Daoy (cell line): ENCODE measurements at regions not wholly inside any gene's neighbourhood (a gene's known extent, or its start where the extent isn't known, plus 50 kb on each side); places are given as distances from the start of the nearest gene placed in this dataset.

ENCODE experiments used
- DNase-seq: peaks from one replicate; pipeline ENCODE4 v3.0.0-alpha.2; 2015; ENCODE audit warnings: low read depth

DNA sequence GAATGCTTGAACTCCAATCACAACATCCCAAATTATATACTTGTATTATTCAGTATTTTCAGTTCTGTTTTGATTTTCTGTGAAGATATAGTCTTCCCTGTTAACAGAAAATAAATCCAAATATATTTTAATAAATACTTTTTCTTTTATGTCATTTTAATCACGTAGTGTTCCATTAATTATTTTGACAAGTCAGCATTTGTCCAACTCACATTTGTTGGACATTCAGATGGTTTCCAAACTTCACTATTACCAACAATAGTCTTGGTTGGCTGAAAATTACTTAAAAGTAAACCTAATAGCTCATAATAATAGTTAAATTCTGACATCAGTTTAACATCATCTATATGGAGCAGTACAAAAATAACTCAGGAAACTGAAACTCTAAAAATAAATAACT is 60.7 kb upstream of the SPANXD start:
- no peak for DNase-seq

DNA sequence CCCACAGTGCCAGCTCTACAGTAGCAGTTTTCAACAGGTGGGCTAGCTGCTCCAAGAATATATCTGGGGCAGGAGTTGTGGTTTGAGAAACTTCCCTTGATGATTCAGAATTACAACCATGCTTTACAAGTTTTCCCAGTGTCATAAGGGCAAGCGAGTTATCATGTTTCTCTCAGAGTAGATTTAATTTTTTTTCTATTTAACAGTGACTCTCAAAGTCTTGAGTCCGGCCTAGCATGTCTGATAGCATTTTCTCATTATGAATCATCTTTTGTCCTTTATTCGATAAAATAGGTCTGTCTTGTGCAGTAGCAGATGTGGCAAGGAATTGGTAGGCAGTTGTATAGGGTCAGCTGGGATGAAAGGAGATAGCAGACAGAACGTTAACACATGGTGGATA is 62.2 kb upstream of the SPANXD start:
- DNase-seq = peak; percentile 2

- no peak for DNase-seq
Observed at GRCh38 chrX:141787655-141788054, 50.5 kb upstream of the MAGEC3 start.
